B cell (primary cell): ENCODE measurements at regions not wholly inside any gene's neighbourhood (a gene's known extent, or its start where the extent isn't known, plus 50 kb on each side); places are given as distances from the start of the nearest gene placed in this dataset.

ENCODE experiments used
- CTCF ChIP-seq: fragments of 200-600 bp; IDR thresholded peaks from one replicate; pipeline ENCODE4 v1.8.0; 2022; ENCODE audit warnings: antibody characterized with exemption, mild to moderate bottlenecking
- EZH2 ChIP-seq: IDR thresholded peaks from 2 replicates; pipeline ENCODE4 v1.6.1; 2012; ENCODE audit warnings: borderline replicate concordance, low read depth, mild to moderate bottlenecking, moderate library complexity, low read length; ENCODE audit not compliant: insufficient read depth, poor library complexity, severe bottlenecking

- TF ChIP-seq CTCF = no peak
- no peak for TF ChIP-seq EZH2
These were observed 1238.9 kb downstream of the UQCRFS1 start for GRCh38 chr19:27974082-27974513.
